OCI-LY1 (cell line): ENCODE measurements at regions not wholly inside any gene's neighbourhood (a gene's known extent, or its start where the extent isn't known, plus 50 kb on each side); places are given as distances from the start of the nearest gene placed in this dataset.

ENCODE experiments used
- H2AFZ ChIP-seq: fragments of 200-600 bp; sonication (generic), shearing (Covaris generic); 2 replicates; pipeline ENCODE4 v1.6.0; 2014; ENCODE audit warnings: antibody characterized with exemption, mild to moderate bottlenecking, low read length
- H3F3A ChIP-seq: fragments of 200-600 bp; sonication (generic), shearing (Covaris generic); 2 replicates; pipeline ENCODE4 v1.6.0; 2014; ENCODE audit warnings: mild to moderate bottlenecking, antibody characterized with exemption, low read length, moderate library complexity; ENCODE audit not compliant: insufficient read depth
- H3K27ac ChIP-seq: fragments of 200-600 bp; sonication (generic); 2 replicates; pipeline ENCODE4 v1.5.1; 2014; ENCODE audit warnings: low read length, mixed run types, mild to moderate bottlenecking, low read depth; ENCODE audit not compliant: poor library complexity, severe bottlenecking
- H3K27me3 ChIP-seq: fragments of 200-600 bp; sonication (generic); 2 replicates; pipeline ENCODE4 v1.6.0; 2014; ENCODE audit warnings: antibody characterized with exemption, mild to moderate bottlenecking, low read length, moderate library complexity; ENCODE audit not compliant: insufficient read depth
- H3K36me3 ChIP-seq: fragments of 200-600 bp; sonication (generic); 2 replicates; pipeline ENCODE4 v1.6.1; 2014; ENCODE audit warnings: mild to moderate bottlenecking, antibody characterized with exemption, low read length, moderate library complexity, mixed read lengths; ENCODE audit not compliant: insufficient read depth
- H3K4me1 ChIP-seq: fragments of 200-600 bp; sonication (generic); 2 replicates; pipeline ENCODE4 v1.5.1; 2014; ENCODE audit warnings: mild to moderate bottlenecking, low read length, moderate library complexity; ENCODE audit not compliant: insufficient read depth, severe bottlenecking
- H3K4me2 ChIP-seq: fragments of 200-600 bp; sonication (generic), shearing (Covaris generic); 2 replicates; pipeline ENCODE4 v1.6.1; 2014; ENCODE audit warnings: low read length
- H3K4me3 ChIP-seq: fragments of 200-600 bp; sonication (generic); 2 replicates; pipeline ENCODE4 v1.5.1; 2014; ENCODE audit warnings: low read length, low read depth, mild to moderate bottlenecking, mixed read lengths; ENCODE audit not compliant: poor library complexity, severe bottlenecking
- H3K79me2 ChIP-seq: fragments of 200-600 bp; shearing (Covaris generic); 2 replicates; pipeline ENCODE4 v1.6.1; 2016; ENCODE audit warnings: mixed run types, low read length, mixed read lengths; ENCODE audit not compliant: insufficient read depth
- H3K9ac ChIP-seq: fragments of 200-600 bp; sonication (generic), shearing (Covaris generic); 2 replicates; pipeline ENCODE4 v1.6.1; 2014; ENCODE audit warnings: mild to moderate bottlenecking, low read length, mixed read lengths
- H3K9me2 ChIP-seq: fragments of 200-600 bp; sonication (generic), shearing (Covaris generic); 2 replicates; pipeline ENCODE4 v1.6.1; 2014; ENCODE audit warnings: low read depth, mild to moderate bottlenecking, low read length, mixed read lengths
- H3K9me3 ChIP-seq: fragments of 200-600 bp; shearing (Covaris generic); 2 replicates; pipeline ENCODE4 v1.6.1; 2014; ENCODE audit warnings: low read length, mixed read lengths
- H4K20me1 ChIP-seq: fragments of 200-600 bp; sonication (generic), shearing (Covaris generic); 2 replicates; pipeline ENCODE4 v1.6.0; 2016; ENCODE audit warnings: mild to moderate bottlenecking, low read length; ENCODE audit not compliant: insufficient read depth
- EZH2 ChIP-seq: fragments of 200-600 bp; sonication (generic), shearing (Covaris generic); IDR thresholded peaks from 2 replicates; pipeline ENCODE4 v1.8.0; 2017; ENCODE audit warnings: borderline replicate concordance, mixed run types, mild to moderate bottlenecking, antibody characterized with exemption, low read length, moderate library complexity, mixed read lengths
- TF ChIP-seq, protein P1 (sequence below): fragments of 200-600 bp; sonication (generic), shearing (Covaris generic); IDR thresholded peaks from 2 replicates; pipeline ENCODE4 v1.5.1; 2017; ENCODE audit warnings: mild to moderate bottlenecking, antibody characterized with exemption, low read length, moderate library complexity, mixed read lengths

DNA sequence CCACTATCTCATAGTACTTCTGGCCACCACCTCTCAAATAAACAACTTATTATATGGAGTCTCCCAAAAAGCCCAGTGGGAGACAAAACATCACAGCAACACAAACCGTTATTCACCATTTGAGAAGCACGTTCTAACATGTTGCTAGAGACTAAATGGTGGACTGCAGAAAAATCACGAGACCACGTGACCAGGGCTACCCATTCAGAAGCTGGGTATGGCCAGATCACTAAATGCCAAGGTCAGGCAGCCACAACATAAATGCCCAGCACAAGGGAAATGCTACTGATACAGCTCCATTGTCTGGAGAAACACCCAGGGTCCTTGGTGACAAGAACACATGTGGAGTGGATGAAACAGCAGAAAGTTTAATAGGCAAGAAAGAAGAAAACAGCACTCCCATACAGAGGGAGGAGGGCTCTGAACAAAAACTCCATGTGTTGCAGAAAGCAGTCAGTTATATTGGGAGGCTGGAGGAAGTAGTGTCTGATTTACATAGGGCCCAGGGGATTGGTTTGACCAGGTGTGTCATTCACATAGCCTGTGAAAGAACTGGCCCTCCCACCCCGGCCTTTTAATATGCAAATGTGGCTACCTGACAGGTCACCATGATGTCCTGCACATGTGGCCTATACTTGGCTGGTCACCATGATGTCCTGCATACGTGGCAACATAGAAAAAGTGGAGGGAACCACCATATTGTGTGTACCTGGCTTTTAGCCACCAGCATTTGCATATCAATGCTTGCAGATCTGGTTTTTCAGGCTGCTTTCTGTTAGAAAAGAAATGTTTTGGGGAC lies 97.2 kb downstream of the TRIM36 start:
- H3F3A ChIP-seq = no peaks in the 10 kb centered on the region
- H3K9ac ChIP-seq = no peak overlapping the region
- H3K4me1 ChIP-seq = peaks cover 3% of the 10 kb centered on the region
- no peak for TF ChIP-seq EZH2
- TF ChIP-seq, protein P1, sequence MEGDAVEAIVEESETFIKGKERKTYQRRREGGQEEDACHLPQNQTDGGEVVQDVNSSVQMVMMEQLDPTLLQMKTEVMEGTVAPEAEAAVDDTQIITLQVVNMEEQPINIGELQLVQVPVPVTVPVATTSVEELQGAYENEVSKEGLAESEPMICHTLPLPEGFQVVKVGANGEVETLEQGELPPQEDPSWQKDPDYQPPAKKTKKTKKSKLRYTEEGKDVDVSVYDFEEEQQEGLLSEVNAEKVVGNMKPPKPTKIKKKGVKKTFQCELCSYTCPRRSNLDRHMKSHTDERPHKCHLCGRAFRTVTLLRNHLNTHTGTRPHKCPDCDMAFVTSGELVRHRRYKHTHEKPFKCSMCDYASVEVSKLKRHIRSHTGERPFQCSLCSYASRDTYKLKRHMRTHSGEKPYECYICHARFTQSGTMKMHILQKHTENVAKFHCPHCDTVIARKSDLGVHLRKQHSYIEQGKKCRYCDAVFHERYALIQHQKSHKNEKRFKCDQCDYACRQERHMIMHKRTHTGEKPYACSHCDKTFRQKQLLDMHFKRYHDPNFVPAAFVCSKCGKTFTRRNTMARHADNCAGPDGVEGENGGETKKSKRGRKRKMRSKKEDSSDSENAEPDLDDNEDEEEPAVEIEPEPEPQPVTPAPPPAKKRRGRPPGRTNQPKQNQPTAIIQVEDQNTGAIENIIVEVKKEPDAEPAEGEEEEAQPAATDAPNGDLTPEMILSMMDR = no peak
- H3K27ac ChIP-seq = no peak overlapping the region
- H3K36me3 ChIP-seq = no peaks in the 10 kb centered on the region
- no peaks in the 10 kb centered on the region for H3K79me2 ChIP-seq
- H2AFZ ChIP-seq = no peak overlapping the region
- no peak overlapping the region for H3K4me3 ChIP-seq
- no peaks in the 10 kb centered on the region for H3K9me3 ChIP-seq
- H3K4me2 ChIP-seq = no peak overlapping the region
- no peaks in the 10 kb centered on the region for H3K9me2 ChIP-seq
- no peaks in the 10 kb centered on the region; the same call in 1 of the 2 replicates for H3K27me3 ChIP-seq
- no peaks in the 10 kb centered on the region for H4K20me1 ChIP-seq

DNA sequence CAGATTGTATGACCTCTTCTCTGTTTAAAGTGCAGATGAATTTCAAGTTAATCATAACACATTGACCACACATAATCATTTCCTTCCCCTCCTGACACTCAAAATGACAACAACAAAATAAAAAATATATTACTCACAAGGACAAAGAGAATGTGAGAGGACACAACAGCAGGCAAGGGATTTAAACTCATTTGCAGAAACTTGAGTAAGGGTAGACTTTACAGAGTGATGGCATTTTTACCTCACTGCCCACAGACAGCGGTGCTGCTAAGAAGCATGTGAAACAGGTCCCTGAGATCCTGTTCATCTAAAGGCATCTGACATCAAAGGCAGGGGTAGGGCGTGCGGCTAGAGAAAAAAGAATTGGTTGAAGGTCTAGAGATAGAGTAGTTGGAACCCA lies 99.0 kb downstream of the TRIM36 start:
- Histone ChIP-seq H3K9ac (no peak overlapping the region), H3F3A (no peaks in the 10 kb centered on the region), H3K79me2 (no peaks in the 10 kb centered on the region), H3K9me2 (no peaks in the 10 kb centered on the region), H3K4me3 (no peak overlapping the region), H2AFZ (no peak overlapping the region), H4K20me1 (no peaks in the 10 kb centered on the region), H3K4me1 (peaks cover 3% of the 10 kb centered on the region), H3K27ac (no peak overlapping the region), H3K9me3 (no peaks in the 10 kb centered on the region), H3K27me3 (no peaks in the 10 kb centered on the region; the same call in 1 of the 2 replicates), H3K36me3 (no peaks in the 10 kb centered on the region), H3K4me2 (no peak overlapping the region)
- TF ChIP-seq, protein P1 = no peak
- TF ChIP-seq EZH2 = no peak

DNA sequence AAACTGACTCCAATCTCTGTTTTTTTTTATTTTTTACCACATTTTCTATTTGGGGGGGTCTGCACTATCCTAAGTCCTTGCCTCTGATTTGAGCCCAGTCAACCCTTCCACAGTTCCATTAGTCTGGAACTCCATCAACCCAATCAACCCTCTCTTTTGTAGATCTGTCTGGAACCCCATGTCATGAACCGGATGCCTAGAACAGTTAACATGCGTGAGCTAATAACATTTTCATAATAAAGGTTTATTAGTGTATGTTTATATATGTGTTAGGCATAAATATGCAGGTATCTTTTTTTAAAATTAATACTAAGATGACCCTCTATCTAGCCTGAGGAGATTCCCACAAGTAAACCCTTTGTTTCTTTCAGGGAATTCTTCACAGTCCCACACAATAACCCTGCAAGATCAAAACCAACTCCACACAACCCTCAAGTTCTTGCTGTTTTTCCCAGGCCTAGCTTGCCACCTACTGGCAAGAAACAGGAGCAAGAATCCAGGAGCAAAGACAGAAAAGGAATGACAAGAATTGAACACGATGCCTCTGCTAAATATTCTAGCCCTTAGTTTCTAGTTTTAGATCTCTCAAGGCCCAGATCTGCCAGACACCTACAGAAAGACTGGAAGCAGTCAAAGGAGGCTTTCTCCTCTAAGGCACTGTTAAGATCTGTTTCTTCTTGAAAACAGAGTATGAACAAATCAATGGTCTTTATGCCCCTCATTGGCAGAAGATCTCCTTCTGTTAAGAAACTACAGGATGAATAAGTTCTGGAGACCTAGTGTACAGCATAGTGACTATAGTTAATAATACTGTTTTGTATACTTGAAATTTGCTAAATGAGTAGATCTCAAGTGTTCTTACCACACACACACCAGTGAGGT lies 100.4 kb downstream of the TRIM36 start:
- H2AFZ ChIP-seq = no peak overlapping the region

More for the DNA sequence above, 100.4 kb downstream of the TRIM36 start:
- Histone ChIP-seq H4K20me1 (no peaks in the 10 kb centered on the region), H3K79me2 (no peaks in the 10 kb centered on the region), H3K27me3 (no peaks in the 10 kb centered on the region; the same call in 1 of the 2 replicates), H3K36me3 (no peaks in the 10 kb centered on the region), H3K9me3 (no peaks in the 10 kb centered on the region), H3K4me1 (peaks cover 3% of the 10 kb centered on the region), H3K27ac (no peak overlapping the region), H3K9ac (no peak overlapping the region), H3K9me2 (no peaks in the 10 kb centered on the region), H3F3A (no peaks in the 10 kb centered on the region), H3K4me2 (0 out of 2 replicates have a peak overlapping the region, but pooled peaks have one; percentile 29), H3K4me3 (no peak overlapping the region)
- no peak for TF ChIP-seq EZH2
- TF ChIP-seq, protein P1 = peak; percentile 53
